ENCODE measurements at regions not wholly inside any gene's neighbourhood (a gene's known extent, or its start where the extent isn't known, plus 50 kb on each side); places are given as distances from the start of the nearest gene placed in this dataset.

DNA sequence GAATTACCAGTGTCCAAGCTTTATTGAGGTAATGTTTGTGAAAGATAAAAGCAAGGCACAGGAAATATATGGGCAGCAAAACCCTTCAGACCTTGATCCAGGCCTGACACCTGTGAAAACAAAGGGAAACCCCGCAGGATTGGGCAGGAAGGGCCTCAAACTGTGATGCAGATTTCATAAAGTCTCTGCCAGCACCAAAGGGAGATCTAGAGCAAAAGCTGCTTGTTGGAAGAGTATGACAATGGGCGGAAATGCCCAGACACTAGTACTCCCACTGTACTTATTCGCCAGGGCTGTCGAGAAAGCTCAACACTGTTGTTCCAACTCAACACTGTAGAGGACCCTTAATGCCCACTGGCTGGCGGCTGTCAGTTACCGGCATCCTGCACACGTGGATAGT, 207.9 kb downstream of the CD47 start:
- no peaks in the 10 kb centered on the region for H3K79me2 ChIP-seq (ENCODE audit: insufficient read depth, low read length)
- TF ChIP-seq, protein P1, sequence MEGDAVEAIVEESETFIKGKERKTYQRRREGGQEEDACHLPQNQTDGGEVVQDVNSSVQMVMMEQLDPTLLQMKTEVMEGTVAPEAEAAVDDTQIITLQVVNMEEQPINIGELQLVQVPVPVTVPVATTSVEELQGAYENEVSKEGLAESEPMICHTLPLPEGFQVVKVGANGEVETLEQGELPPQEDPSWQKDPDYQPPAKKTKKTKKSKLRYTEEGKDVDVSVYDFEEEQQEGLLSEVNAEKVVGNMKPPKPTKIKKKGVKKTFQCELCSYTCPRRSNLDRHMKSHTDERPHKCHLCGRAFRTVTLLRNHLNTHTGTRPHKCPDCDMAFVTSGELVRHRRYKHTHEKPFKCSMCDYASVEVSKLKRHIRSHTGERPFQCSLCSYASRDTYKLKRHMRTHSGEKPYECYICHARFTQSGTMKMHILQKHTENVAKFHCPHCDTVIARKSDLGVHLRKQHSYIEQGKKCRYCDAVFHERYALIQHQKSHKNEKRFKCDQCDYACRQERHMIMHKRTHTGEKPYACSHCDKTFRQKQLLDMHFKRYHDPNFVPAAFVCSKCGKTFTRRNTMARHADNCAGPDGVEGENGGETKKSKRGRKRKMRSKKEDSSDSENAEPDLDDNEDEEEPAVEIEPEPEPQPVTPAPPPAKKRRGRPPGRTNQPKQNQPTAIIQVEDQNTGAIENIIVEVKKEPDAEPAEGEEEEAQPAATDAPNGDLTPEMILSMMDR (IDR thresholded peaks at IDR 0.05; ENCODE audit: extremely low read depth, low read depth, low read length): no peak
- DNase-seq (ENCODE audit: insufficient read length, low spot score, missing footprints): no peak
- H4K20me1 ChIP-seq (ENCODE audit: insufficient read depth, low read length): no peaks in the 10 kb centered on the region
- H3K27me3 ChIP-seq (ENCODE audit: insufficient read depth, low read length): peaks cover 1% of the 10 kb centered on the region
- no peak overlapping the region for H3K27ac ChIP-seq (ENCODE audit: low read depth, low read length)
- H3K36me3 ChIP-seq (ENCODE audit: insufficient read depth, low read length): no peaks in the 10 kb centered on the region
- no peak overlapping the region for H3K4me3 ChIP-seq (ENCODE audit: insufficient read depth, low read length)
- H3K4me1 ChIP-seq (ENCODE audit: insufficient read depth, low read length): peaks cover 9% of the 10 kb centered on the region
- no peaks in the 10 kb centered on the region for H3K9me3 ChIP-seq (ENCODE audit: low read depth, low read length)
- no peak overlapping the region for H2AFZ ChIP-seq (ENCODE audit: low read length)
- H3K4me2 ChIP-seq (ENCODE audit: insufficient read depth, low read length): no peak overlapping the region

DNA sequence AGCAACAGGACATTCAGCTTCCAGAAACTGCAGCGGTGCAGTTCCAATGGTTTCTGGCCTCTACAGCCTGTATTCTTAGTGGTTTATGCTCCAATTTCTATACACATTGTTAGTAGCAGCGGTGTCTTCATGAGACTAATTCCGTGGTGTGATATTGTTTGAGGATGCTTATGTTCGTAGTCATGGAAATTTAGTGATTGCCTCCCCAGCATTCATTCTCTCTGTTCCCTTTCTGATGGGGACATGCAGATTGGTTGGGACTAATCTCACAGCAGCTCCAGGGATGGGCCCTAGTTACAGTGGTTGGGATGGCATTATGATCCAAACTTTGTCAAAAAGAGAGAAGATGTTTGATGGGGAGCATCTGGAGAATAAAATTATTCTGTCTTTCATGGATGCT, 208.6 kb downstream of the CD47 start:
- no peak overlapping the region for H3K27ac ChIP-seq (ENCODE audit: low read depth, low read length)
- H3K36me3 ChIP-seq (ENCODE audit: insufficient read depth, low read length): no peaks in the 10 kb centered on the region
- no peaks in the 10 kb centered on the region for H3K79me2 ChIP-seq (ENCODE audit: insufficient read depth, low read length)
- H3K4me1 ChIP-seq (ENCODE audit: insufficient read depth, low read length): peaks cover 9% of the 10 kb centered on the region
- H3K9me3 ChIP-seq (ENCODE audit: low read depth, low read length): no peaks in the 10 kb centered on the region
- no peak for DNase-seq (ENCODE audit: insufficient read length, low spot score, missing footprints)
- H3K27me3 ChIP-seq (ENCODE audit: insufficient read depth, low read length): peaks cover 4% of the 10 kb centered on the region
- H2AFZ ChIP-seq (ENCODE audit: low read length): no peak overlapping the region
- H3K4me3 ChIP-seq (ENCODE audit: insufficient read depth, low read length): no peak overlapping the region
- no peaks in the 10 kb centered on the region for H4K20me1 ChIP-seq (ENCODE audit: insufficient read depth, low read length)
- H3K4me2 ChIP-seq (ENCODE audit: insufficient read depth, low read length): no peak overlapping the region
- TF ChIP-seq, protein P1 (IDR thresholded peaks at IDR 0.05; ENCODE audit: extremely low read depth, low read depth, low read length): no peak

DNA sequence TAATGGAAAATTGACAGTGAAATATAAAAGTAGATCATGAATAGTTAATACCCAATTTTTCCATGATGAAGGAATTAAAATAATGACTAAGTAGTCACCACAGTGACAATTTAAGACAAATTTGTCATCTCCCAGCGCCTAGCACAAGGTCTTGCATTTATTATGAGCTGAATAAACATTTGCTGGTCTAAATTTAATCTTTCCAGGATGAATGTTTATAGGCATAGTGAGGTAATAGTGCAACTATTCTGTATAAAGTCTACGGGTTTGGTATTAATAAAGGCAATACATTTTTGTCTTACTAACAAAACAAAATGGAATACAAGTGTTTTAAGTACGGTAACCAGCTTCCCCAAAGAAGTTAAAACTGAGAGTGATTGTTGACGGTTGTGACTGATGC, 209.3 kb downstream of the CD47 start:
- TF ChIP-seq, protein P1 (IDR thresholded peaks at IDR 0.05; ENCODE audit: extremely low read depth, low read depth, low read length): no peak
- H3K79me2 ChIP-seq (ENCODE audit: insufficient read depth, low read length): no peaks in the 10 kb centered on the region
- no peak overlapping the region for H2AFZ ChIP-seq (ENCODE audit: low read length)
- no peaks in the 10 kb centered on the region for H3K9me3 ChIP-seq (ENCODE audit: low read depth, low read length)
- peaks cover 9% of the 10 kb centered on the region for H3K4me1 ChIP-seq (ENCODE audit: insufficient read depth, low read length)
- no peaks in the 10 kb centered on the region for H3K36me3 ChIP-seq (ENCODE audit: insufficient read depth, low read length)
- no peak overlapping the region for H3K4me2 ChIP-seq (ENCODE audit: insufficient read depth, low read length)
- no peak overlapping the region for H3K27ac ChIP-seq (ENCODE audit: low read depth, low read length)
- no peak for DNase-seq (ENCODE audit: insufficient read length, low spot score, missing footprints)
- no peaks in the 10 kb centered on the region for H4K20me1 ChIP-seq (ENCODE audit: insufficient read depth, low read length)
- no peak overlapping the region for H3K4me3 ChIP-seq (ENCODE audit: insufficient read depth, low read length)
- H3K27me3 ChIP-seq (ENCODE audit: insufficient read depth, low read length): peaks cover 4% of the 10 kb centered on the region

DNA sequence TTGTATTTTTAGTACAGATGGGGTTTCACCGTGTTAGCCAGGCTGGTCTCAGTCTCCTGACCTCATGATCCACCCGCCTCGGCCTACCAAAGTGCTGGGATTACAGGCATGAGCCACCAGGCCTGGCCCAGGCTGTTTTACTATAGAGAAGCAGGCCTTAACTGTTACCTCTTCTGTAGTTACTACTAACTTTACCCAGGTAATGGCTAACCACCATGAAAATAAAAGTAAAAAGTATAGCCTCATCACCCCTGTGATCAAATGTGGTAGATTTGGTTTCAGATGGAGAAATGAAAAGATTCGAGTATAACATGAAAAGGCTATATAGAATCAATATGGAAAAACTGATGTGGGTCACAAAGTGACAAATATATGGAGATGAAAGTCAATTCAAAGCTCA, 210.1 kb downstream of the CD47 start:
- H3K9me3 ChIP-seq (ENCODE audit: low read depth, low read length): no peaks in the 10 kb centered on the region
- peaks cover 4% of the 10 kb centered on the region for H3K27me3 ChIP-seq (ENCODE audit: insufficient read depth, low read length)
- no peak for DNase-seq (ENCODE audit: insufficient read length, low spot score, missing footprints)
- H2AFZ ChIP-seq (ENCODE audit: low read length): no peak overlapping the region
- H3K4me3 ChIP-seq (ENCODE audit: insufficient read depth, low read length): no peak overlapping the region
- no peak overlapping the region for H3K27ac ChIP-seq (ENCODE audit: low read depth, low read length)
- H3K36me3 ChIP-seq (ENCODE audit: insufficient read depth, low read length): no peaks in the 10 kb centered on the region
- no peaks in the 10 kb centered on the region for H4K20me1 ChIP-seq (ENCODE audit: insufficient read depth, low read length)
- TF ChIP-seq, protein P1 (IDR thresholded peaks at IDR 0.05; ENCODE audit: extremely low read depth, low read depth, low read length): no peak
- H3K4me2 ChIP-seq (ENCODE audit: insufficient read depth, low read length): no peak overlapping the region
- no peaks in the 10 kb centered on the region for H3K79me2 ChIP-seq (ENCODE audit: insufficient read depth, low read length)
- H3K4me1 ChIP-seq (ENCODE audit: insufficient read depth, low read length): peaks cover 9% of the 10 kb centered on the region

Data from osteoblast (primary cell).